ENCODE measurements at regions not wholly inside any gene's neighbourhood (a gene's known extent, or its start where the extent isn't known, plus 50 kb on each side); places are given as distances from the start of the nearest gene placed in this dataset.

- Histone ChIP-seq H3K27ac (ENCODE audit: low read depth) (no peak overlapping the region), H3K79me2 (replicated peaks; ENCODE audit: insufficient read depth) (no peaks in the 10 kb centered on the region), H3K36me3 (ENCODE audit: insufficient read depth) (no peaks in the 10 kb centered on the region), H3K27me3 (ENCODE audit: insufficient read depth) (no peaks in the 10 kb centered on the region), H3K4me1 (ENCODE audit: insufficient read depth) (no peaks in the 10 kb centered on the region), H3K4me2 (no peak overlapping the region), H3K9me2 (ENCODE audit: insufficient read depth) (peaks cover 26% of the 10 kb centered on the region), H4K20me1 (replicated peaks; ENCODE audit: insufficient read depth) (no peaks in the 10 kb centered on the region), H3K4me3 (no peak overlapping the region), H2AFZ (no peak overlapping the region), H3F3A (replicated peaks; ENCODE audit: low read depth) (no peaks in the 10 kb centered on the region)
- TF ChIP-seq POLR2AphosphoS5 (IDR thresholded peaks at IDR 0.05; ENCODE audit: low read depth): no peak
- TF ChIP-seq STAT1 (IDR thresholded peaks at IDR 0.05; ENCODE audit: unreplicated experiment): no peak
- no peak for TF ChIP-seq JUNB (IDR thresholded peaks at IDR 0.05; ENCODE audit: unreplicated experiment)
- no peak for TF ChIP-seq REST (IDR thresholded peaks at IDR 0.05; ENCODE audit: unreplicated experiment)
- no peak for TF ChIP-seq EZH2 (IDR thresholded peaks at IDR 0.05; ENCODE audit: low read depth, unreplicated experiment)
- H3K27me3 Mint-ChIP-seq (ENCODE audit: insufficient read depth, low read depth, poor library complexity): peaks cover 3% of the 10 kb centered on the region
- DNase-seq (ENCODE audit: low spot score) (no peak), ATAC-seq (no peak)
- H3K4me1 Mint-ChIP-seq: peaks cover 12% of the 10 kb centered on the region
- no peak overlapping the region for H3K4me3 Mint-ChIP-seq
- H3K36me3 Mint-ChIP-seq (ENCODE audit: low read depth): no peaks in the 10 kb centered on the region; the same call in 2 of the 3 replicates
- peaks cover 3% of the 10 kb centered on the region; the same call in 1 of the 3 replicates for H3K9me3 Mint-ChIP-seq
- H3K27ac Mint-ChIP-seq: peak overlapping the region; percentile 13; the same call in 1 of the 2 replicates
These were observed 153.1 kb downstream of the ACTL7B start for GRCh38 chr9:108702681-108703080.

GRCh38 chr9:108698801-108699200 lies 157.0 kb downstream of the ACTL7B start:
- Histone ChIP-seq H3K4me2 (no peak overlapping the region), H4K20me1 (replicated peaks; ENCODE audit: insufficient read depth) (no peaks in the 10 kb centered on the region), H3K4me1 (ENCODE audit: insufficient read depth) (no peaks in the 10 kb centered on the region), H3K36me3 (ENCODE audit: insufficient read depth) (no peaks in the 10 kb centered on the region), H3K79me2 (replicated peaks; ENCODE audit: insufficient read depth) (no peaks in the 10 kb centered on the region), H3K27ac (ENCODE audit: low read depth) (no peak overlapping the region), H3K4me3 (no peak overlapping the region), H3F3A (replicated peaks; ENCODE audit: low read depth) (no peaks in the 10 kb centered on the region), H3K27me3 (ENCODE audit: insufficient read depth) (no peaks in the 10 kb centered on the region), H2AFZ (peak overlapping the region; percentile 52; the same call in 1 of the 2 replicates), H3K9me2 (ENCODE audit: insufficient read depth) (peaks cover 15% of the 10 kb centered on the region; the same call in 1 of the 2 replicates)
- TF ChIP-seq JUNB (IDR thresholded peaks at IDR 0.05; ENCODE audit: unreplicated experiment): no peak
- no peak for TF ChIP-seq REST (IDR thresholded peaks at IDR 0.05; ENCODE audit: unreplicated experiment)
- TF ChIP-seq EZH2phosphoT487 (IDR thresholded peaks at IDR 0.05; ENCODE audit: unreplicated experiment): no peak
- TF ChIP-seq ZNF114 (CRISPR knock-in tag; IDR thresholded peaks at IDR 0.05): no peak
- Mint-ChIP-seq H3K4me1 (no peaks in the 10 kb centered on the region; the same call in 2 of the 3 replicates), H3K27me3 (ENCODE audit: insufficient read depth, low read depth, poor library complexity) (no peaks in the 10 kb centered on the region), H3K36me3 (ENCODE audit: low read depth) (no peaks in the 10 kb centered on the region; the same call in 2 of the 3 replicates), H3K9me3 (no peaks in the 10 kb centered on the region; the same call in 2 of the 3 replicates), H3K4me3 (no peak overlapping the region), H3K27ac (no peak overlapping the region)
- ATAC-seq: no peak
- no peak for DNase-seq (ENCODE audit: low spot score)

Measured in GM23338 (cell line).